CD1c-positive myeloid dendritic cell (primary cell): ENCODE measurements at regions not wholly inside any gene's neighbourhood (a gene's known extent, or its start where the extent isn't known, plus 50 kb on each side); places are given as distances from the start of the nearest gene placed in this dataset.
"Not testable (repeated sequence)": the region's sequence is repeated elsewhere in the genome, so short reads cannot be mapped to it uniquely, and the experiment has no call there.

Experiments
- DNase-seq: peaks from one replicate; pipeline ENCODE4 v3.0.0-alpha.2; 2016; ENCODE audit errors: extremely low spot score

GRCh38 chr4:32840461-32841189 is 2120.5 kb downstream of the PCDH7 start:
- DNase-seq, result peak; percentile 3

- no peak for DNase-seq
Measured at GRCh38 chr4:32841217-32841616, 2121.0 kb downstream of the PCDH7 start.

DNA sequence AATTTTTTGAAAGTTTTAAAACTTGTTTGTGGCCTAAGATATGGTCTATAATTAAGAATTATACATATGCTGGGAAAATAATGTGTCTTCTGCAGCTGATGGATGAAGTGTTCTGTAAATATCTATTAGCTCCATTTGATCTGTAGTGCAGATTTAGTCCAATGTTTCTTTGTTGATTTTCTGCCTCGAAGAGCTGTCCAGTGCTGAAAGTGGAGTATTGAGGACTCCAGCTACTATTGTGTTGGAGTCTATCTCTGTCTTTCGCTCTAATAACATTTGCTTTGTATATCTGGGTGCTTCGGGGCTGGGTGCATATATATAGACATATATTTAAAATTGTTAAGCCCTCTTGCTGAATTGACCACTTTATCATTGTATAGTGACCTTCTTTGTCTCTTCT is 2127.3 kb downstream of the PCDH7 start:
- DNase-seq, result no peak

GRCh38 chr4:32855622-32856021 is 2135.5 kb downstream of the PCDH7 start:
- DNase-seq, result no peak

DNA sequence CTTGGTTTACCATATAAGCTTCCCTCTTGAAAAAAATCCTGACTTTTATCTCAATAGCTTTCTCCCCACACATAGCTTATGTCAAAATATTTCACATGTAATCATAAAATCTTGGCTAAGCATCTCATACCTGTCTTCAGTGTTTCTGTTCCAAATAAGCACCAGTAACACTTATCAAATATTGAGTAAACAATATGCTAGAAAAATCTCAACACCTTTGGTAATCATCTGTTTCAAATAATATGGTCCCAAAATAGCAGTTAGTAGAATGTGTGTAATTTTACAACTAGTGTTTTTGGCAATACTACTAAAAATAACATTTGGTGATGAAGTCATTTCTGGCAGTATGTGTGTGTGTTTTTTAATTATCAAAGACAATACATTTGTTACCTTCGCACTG is 2138.2 kb downstream of the PCDH7 start:
- DNase-seq, result no peak

GRCh38 chr4:32858971-32859370 is 2138.8 kb downstream of the PCDH7 start:
- no peak for DNase-seq

DNA sequence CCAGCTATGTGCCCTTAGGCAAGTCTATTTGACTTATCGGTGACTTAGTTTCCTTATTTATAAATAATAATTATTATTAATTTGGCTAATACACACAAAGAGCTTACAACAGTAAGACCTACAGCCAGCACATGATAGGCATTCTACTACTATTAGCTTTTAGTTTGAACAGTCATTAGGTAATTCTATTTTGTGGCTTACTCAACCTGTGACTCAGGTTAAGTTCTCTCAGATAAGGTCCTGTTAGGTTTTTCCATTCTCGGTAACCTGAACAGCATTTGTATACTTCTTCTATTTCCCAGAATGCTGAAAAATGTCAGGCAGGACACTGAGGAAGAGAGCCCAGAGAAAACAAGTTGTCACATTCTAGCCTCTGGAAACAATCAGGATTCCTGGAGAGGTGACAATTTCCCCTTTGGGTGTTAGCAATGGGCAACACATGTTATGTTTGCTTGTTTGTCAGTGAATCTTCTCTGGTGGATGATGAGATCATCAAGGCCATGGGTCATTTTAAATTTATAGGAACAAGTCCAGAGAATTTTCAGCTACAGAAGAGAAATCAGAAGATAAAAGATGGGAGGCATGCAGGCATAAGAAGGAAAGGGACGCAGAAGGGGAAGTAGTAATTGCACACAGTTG is 2144.7 kb downstream of the PCDH7 start:
- DNase-seq, result no peak

DNA sequence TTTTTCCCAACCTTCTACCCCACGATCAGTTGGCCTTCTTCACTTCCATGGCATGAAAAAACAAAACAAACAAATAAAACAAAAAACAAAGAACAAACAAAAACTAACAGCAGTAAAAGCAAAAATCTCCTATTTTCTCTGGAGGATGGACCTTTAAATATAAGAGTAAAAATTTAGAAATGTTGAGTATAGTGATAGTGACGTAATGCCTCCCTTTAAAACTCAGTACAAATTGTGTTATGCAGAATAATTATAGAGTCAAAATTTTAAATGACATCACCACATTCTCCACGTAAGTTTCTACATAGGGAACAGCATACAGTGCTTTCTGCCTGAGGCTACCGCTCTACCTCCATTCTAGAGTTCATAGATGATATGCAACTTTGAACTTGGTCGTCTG is 2156.4 kb downstream of the PCDH7 start:
- DNase-seq, result no peak

DNA sequence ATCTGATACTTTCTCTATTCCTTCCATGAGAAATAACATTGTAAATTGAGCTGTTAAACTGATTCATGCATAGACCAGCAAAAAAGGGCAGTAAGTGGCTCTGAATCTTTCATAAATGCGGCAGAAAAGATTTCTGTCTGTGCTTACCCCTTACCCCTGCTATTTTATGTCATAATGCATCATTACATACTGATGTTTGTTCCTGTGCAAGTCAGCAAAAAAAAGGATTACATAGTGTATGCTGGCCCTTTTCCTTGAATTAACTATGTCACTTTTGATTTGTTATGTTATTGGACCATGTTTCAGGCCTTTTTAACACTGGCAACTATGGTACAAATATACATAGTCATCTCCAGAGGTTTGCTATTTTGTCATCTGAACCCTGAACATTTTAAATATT is 2159.7 kb downstream of the PCDH7 start:
- no peak for DNase-seq

- no peak for DNase-seq
Measured at GRCh38 chr4:32884198-32884597, 2164.0 kb downstream of the PCDH7 start.

DNA sequence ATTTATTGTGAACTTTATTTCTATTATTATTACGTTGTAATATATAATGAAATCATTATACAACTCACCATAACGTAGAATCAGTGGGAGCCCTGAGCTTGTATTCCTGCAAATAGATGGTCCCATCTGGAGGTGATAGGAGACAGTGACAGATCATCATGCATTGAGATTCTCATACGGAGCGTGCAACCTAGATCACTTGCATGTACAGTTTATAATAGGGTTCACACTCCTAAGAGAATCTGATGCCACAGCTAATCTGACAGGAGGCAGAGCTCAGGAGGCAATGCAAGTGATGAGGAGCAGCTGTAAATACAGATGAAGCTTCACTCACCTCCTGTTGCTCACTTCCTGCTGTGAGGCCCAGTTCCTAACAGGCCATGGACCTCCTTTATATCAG is 2170.2 kb downstream of the PCDH7 start:
- no peak for DNase-seq

DNA sequence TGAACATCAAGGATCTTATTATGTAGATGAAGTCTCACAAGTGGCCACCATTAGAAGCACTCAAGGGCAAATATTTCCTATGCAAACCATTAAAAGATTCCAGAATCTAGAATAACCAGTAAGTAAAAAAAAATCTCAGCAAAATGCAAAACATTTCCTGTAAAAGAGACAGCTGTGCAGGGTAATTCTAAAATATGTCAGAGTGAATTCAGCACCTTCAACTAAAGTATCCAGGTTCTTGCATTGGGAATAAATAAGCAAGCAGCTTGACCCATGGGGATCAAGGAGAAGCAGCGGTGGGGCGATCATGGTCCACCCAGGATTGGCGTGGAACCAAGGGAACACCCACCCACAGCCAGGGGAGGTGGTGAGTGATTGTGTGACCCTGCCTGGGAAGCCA is 2188.9 kb downstream of the PCDH7 start:
- no peak for DNase-seq

GRCh38 chr4:32909736-32910135 is 2189.6 kb downstream of the PCDH7 start:
- DNase-seq, result no peak

GRCh38 chr4:32917586-32917985 is 2197.4 kb downstream of the PCDH7 start:
- DNase-seq, result no peak

DNA sequence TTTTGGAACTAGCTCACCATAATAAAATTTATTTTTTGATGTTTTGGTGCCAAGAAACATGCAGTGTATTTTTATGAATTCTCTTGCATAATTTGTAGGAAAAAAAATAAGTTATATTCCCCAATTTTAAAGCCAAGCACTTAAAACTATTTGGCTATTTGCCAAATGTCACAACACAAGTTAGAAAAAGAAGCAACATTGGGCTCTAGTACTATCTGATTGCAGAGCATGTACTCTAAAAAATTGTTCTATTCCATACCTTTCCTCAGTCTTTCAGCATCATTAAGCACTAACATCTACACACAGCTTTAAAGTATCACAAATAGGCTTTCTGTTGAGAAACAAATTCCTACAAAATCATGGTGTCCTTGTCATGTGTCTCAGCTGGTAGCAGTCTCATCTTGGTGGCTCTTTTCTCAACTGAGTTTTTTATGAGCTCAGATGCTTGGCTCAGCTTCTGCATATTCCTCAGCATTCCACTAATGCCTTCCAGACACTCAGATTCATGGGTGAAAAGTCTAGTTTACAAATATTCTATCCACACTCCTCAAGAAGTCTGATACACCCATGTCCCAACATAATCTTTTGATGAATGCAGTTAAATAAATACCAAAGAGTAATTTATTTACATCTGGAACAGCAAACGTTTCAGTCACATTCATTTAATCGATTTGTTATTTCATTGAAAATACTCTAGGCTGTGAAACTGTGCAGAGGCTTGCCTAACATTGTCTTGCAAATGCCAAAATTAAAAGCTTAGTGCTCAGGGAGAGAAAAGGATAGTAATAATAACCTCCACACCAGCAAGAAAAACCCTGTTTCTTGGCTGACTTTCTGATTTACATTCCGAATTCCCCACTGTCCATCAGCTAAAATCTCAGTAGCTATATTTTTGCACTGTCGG is 2209.9 kb downstream of the PCDH7 start:
- DNase-seq, result no peak

DNA sequence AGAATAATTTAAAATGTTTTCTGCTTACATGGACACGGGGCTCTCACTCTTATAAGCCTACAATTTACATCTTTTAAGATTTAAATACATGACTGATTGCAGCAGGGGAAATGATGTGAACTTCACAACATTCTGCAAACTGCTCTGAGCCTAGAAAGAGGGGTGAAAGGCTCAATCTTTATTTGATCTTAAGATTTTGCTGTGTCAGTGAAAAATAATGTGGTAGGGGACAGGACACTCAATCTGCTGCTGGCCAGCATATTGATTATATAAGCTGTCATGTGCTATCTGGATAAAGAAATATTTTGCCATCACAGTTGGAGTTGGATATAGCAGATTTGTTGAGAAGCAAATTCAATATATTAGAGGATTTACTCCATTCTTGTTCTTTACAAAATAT is 2210.5 kb downstream of the PCDH7 start:
- no peak for DNase-seq

- DNase-seq, result no peak
Measured at GRCh38 chr4:32931475-32931874, 2211.3 kb downstream of the PCDH7 start.

DNA sequence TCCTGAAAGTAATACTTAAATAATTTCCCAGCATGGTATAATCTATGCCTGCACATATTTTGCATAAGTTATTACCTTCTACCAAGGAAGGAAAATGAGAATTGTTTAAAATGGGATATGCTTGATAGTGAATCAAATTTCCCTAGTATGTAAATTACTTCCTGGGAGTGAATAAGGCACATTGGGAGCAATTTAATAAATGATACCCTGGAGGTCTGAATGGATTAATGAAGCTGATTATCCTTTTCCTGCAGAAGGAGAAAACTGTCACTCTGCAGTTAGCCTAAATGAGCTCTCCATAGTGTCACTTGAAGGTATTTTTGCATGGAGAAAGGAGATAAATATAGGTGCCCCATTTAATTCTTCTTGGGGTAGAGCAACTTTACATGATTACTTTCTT is 2212.0 kb downstream of the PCDH7 start:
- DNase-seq, result no peak

GRCh38 chr4:32939222-32939621 is 2219.1 kb downstream of the PCDH7 start:
- DNase-seq, result not testable (repeated sequence)

DNA sequence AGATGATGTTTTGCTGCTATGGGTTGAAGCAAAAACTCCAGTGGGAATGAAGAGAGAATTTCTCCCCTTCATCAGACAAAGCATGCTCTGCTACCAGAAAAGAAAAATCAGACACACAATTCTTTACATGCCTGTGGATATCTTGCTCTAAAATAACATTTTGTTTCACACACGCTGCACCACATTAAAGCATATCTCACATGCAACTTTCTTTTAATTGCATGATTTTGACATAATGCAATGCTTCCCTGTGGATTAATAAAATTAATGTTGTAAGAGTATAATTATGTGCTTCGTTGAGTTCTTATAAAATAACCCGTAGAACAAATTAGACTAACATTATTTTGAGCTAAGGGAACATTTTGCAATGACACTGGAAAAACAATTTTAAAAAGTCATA is 2230.7 kb downstream of the PCDH7 start:
- no peak for DNase-seq

DNA sequence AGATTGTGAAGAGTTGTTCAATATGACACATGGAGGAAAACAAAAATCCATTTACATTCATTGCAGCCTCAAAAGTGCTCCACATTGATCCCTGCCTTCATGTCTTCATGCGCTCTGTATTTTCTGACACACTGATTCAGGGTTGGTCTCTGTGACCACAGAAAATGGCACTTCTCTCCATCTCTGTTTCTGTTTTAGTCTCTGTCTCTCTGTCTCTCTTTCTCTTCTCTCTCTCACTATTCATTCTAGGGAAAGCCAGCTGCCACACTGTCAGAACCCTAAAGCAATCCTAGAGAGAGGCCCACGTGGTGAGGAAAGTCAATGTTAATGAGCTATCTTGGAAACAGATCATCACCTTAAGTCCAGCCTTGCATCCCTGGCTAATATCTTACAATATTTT is 2238.4 kb downstream of the PCDH7 start:
- no peak for DNase-seq

GRCh38 chr4:32962100-32962499 is 2241.9 kb downstream of the PCDH7 start:
- DNase-seq, result no peak

- no peak for DNase-seq
Measured at GRCh38 chr4:32985256-32985655, 2265.1 kb downstream of the PCDH7 start.
